ENCODE measurements at regions not wholly inside any gene's neighbourhood (a gene's known extent, or its start where the extent isn't known, plus 50 kb on each side); places are given as distances from the start of the nearest gene placed in this dataset.

DNA sequence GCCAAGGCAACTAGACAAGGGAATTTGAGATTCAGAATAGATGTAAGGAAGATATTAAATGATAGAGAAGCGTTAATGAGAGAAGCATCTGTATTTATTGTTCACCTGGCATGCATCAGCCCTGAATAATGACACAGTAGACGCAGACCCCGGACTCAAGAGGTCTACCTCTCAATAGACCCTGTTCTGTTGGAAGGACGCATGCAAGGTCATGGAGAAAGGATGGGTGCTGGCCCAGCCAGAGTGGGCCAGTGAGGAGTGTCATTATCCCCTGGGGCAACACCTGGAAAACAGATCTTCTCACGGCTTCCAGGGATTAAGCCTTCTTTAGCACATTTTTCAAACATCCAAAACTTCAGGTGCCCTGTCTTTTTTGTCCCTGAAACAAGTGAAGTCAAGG is 461.0 kb downstream of the EIPR1 start:
- 83 to 88% methylated on average over 5 of the region's 5 CpGs for WGBS, 2 donors
- no peaks in the 10 kb centered on the region for H3K4me1 ChIP-seq
- DNase-seq = no peak
- ATAC-seq (ENCODE audit: low FRiP score in 2 of 2) = no peak
- TF ChIP-seq, protein P1, sequence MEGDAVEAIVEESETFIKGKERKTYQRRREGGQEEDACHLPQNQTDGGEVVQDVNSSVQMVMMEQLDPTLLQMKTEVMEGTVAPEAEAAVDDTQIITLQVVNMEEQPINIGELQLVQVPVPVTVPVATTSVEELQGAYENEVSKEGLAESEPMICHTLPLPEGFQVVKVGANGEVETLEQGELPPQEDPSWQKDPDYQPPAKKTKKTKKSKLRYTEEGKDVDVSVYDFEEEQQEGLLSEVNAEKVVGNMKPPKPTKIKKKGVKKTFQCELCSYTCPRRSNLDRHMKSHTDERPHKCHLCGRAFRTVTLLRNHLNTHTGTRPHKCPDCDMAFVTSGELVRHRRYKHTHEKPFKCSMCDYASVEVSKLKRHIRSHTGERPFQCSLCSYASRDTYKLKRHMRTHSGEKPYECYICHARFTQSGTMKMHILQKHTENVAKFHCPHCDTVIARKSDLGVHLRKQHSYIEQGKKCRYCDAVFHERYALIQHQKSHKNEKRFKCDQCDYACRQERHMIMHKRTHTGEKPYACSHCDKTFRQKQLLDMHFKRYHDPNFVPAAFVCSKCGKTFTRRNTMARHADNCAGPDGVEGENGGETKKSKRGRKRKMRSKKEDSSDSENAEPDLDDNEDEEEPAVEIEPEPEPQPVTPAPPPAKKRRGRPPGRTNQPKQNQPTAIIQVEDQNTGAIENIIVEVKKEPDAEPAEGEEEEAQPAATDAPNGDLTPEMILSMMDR (IDR thresholded peaks at IDR 0.05) = no peak
- TF ChIP-seq POLR2A (IDR thresholded peaks at IDR 0.05) (no peak), EP300 (IDR thresholded peaks at IDR 0.05) (no peak), POLR2AphosphoS5 (IDR thresholded peaks at IDR 0.05) (no peak)
- H3K9me3 ChIP-seq = peaks cover 0 to 6% (median 3%) of the 10 kb centered on the region in 4 donors
- H3K27me3 ChIP-seq = no peaks in the 10 kb centered on the region
- H3K36me3 ChIP-seq = no peaks in the 10 kb centered on the region
- H3K4me3 ChIP-seq = no peak overlapping the region
- no peak overlapping the region for H3K27ac ChIP-seq

DNA sequence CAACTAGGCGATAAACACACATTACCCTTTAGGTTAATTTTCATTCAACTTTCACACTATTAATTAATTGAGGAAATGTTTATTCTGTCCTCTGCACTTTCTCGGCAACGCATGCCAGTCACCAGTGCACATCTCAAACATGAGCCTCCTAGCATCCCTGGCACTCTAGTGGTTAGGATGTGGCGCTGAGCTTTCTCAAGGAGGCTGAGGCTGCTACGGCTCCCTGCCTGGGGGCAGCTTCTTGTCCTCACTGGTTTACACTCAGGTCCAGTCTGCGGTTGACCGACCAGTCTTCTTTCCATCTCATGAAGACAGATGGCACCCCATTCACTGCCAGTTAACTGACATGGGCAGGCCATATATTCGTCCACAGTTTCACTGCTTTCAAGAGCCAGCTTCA is 463.4 kb downstream of the EIPR1 start:
- no peak overlapping the region for H3K4me3 ChIP-seq
- H3K4me1 ChIP-seq = no peaks in the 10 kb centered on the region
- 87 to 88% methylated on average over 8 of the region's 8 CpGs for WGBS, 2 donors
- H3K9me3 ChIP-seq = peaks cover 0 to 6% (median 3%) of the 10 kb centered on the region in 4 donors
- DNase-seq = no peak
- H3K27me3 ChIP-seq = no peaks in the 10 kb centered on the region
- H3K27ac ChIP-seq = no peak overlapping the region
- no peaks in the 10 kb centered on the region for H3K36me3 ChIP-seq
- TF ChIP-seq EP300 (IDR thresholded peaks at IDR 0.05) = no peak
- no peak for TF ChIP-seq POLR2AphosphoS5 (IDR thresholded peaks at IDR 0.05)
- TF ChIP-seq, protein P1 (IDR thresholded peaks at IDR 0.05) = no peak
- TF ChIP-seq POLR2A (IDR thresholded peaks at IDR 0.05) = no peak
- ATAC-seq (ENCODE audit: low FRiP score in 2 of 2) = no peak

DNA sequence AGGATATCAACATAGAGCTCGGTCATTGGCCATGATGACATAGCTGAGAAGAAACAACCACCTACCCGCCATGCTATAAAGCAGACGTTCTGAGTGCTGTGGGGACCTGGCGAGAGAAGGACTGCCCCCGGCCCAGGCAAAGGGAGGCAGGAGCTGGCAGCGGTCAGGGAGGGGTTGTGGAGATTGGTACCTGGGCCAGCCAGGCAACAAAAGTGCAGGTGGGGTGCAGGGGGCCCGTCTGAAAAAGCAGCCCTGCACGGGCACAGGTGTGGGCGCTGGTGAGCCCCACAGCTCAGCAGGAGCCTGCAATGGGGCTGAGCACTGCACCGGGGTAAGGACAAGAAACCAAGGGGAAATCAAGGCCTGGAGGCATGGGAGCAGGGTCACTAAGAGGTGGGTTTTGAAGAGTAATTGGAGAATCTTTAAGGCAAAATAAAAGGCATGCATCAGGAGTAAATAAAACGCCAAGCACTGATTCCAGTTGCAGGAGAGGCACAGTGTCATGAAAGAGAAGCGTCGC is 464.0 kb downstream of the EIPR1 start:
- peaks cover 0 to 6% (median 3%) of the 10 kb centered on the region in 4 donors for H3K9me3 ChIP-seq
- ATAC-seq (ENCODE audit: low FRiP score in 2 of 2) (no peak), DNase-seq (peak in 1 of 2 donors; percentile 53)
- no peaks in the 10 kb centered on the region for H3K27me3 ChIP-seq
- no peak overlapping the region for H3K4me3 ChIP-seq
- H3K4me1 ChIP-seq = no peaks in the 10 kb centered on the region
- no peaks in the 10 kb centered on the region for H3K36me3 ChIP-seq
- WGBS, 2 donors = 87 to 89% methylated on average over 13 of the region's 13 CpGs
- TF ChIP-seq POLR2A (IDR thresholded peaks at IDR 0.05) = no peak
- TF ChIP-seq, protein P1 (IDR thresholded peaks at IDR 0.05) = no peak
- no peak for TF ChIP-seq EP300 (IDR thresholded peaks at IDR 0.05)
- no peak for TF ChIP-seq POLR2AphosphoS5 (IDR thresholded peaks at IDR 0.05)
- no peak overlapping the region for H3K27ac ChIP-seq

DNA sequence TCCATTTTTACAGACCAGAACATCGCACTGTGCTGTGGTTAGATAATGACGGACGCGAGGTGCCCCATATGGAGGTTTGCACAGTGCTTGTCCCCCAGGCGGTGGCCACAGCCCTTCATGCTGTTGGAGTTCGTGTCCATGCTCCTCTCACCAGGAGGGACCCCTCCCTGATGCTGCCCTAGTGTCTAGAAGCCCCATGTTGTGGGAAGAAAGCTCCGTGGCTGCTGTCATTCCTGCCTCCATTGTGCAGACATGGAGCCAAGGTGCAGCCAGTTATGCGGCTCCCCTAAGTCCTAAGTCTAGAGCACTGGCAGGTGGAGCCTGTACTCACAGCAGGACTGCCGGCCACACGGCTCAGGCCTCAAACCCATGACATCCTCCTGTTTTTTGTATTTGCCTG is 464.9 kb downstream of the EIPR1 start:
- TF ChIP-seq POLR2AphosphoS5 (IDR thresholded peaks at IDR 0.05) = no peak
- no peak for TF ChIP-seq POLR2A (IDR thresholded peaks at IDR 0.05)
- no peak for TF ChIP-seq EP300 (IDR thresholded peaks at IDR 0.05)
- TF ChIP-seq, protein P1 (IDR thresholded peaks at IDR 0.05) = no peak
- Histone ChIP-seq H3K27me3 (no peaks in the 10 kb centered on the region), H3K9me3 (peaks cover 0 to 6% (median 3%) of the 10 kb centered on the region in 4 donors), H3K4me3 (no peak overlapping the region), H3K4me1 (no peaks in the 10 kb centered on the region), H3K27ac (no peak overlapping the region), H3K36me3 (no peaks in the 10 kb centered on the region)
- 85 to 87% methylated on average over 10 of the region's 10 CpGs for WGBS, 2 donors
- ATAC-seq (ENCODE audit: low FRiP score in 2 of 2) (no peak), DNase-seq (no peak)

DNA sequence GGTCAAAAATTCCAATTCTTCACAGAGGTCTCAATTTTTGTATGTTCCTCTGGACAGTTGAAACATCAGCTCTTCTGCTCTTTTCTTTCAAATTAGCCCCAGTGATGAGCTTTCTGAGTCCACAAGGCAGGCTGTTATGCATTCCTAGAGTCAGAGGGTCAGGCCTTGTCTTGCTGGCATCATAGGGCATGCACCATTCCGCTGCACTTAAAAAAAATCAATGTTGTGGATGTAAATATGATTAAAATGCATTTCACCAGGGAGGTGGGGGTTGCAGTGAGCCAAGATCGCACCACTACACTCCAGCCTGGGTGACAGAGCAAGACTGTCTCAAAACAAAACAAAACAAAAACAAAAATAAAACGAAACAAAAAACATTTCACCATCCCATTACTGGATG is 465.3 kb downstream of the EIPR1 start:
- TF ChIP-seq, protein P1 (IDR thresholded peaks at IDR 0.05) = no peak
- no peak for TF ChIP-seq POLR2A (IDR thresholded peaks at IDR 0.05)
- TF ChIP-seq POLR2AphosphoS5 (IDR thresholded peaks at IDR 0.05) = no peak
- peaks cover 0 to 6% (median 3%) of the 10 kb centered on the region in 4 donors for H3K9me3 ChIP-seq
- ATAC-seq (ENCODE audit: low FRiP score in 2 of 2) (no peak), DNase-seq (no peak)
- no peaks in the 10 kb centered on the region for H3K36me3 ChIP-seq
- H3K4me1 ChIP-seq = no peaks in the 10 kb centered on the region
- no peaks in the 10 kb centered on the region for H3K27me3 ChIP-seq
- H3K4me3 ChIP-seq = no peak overlapping the region
- 84% methylated on average over 3 of the region's 3 CpGs for WGBS, 2 donors
- no peak overlapping the region for H3K27ac ChIP-seq
